ENCODE measurements at regions not wholly inside any gene's neighbourhood (a gene's known extent, or its start where the extent isn't known, plus 50 kb on each side); places are given as distances from the start of the nearest gene placed in this dataset.

GRCh38 chr3:144426366-144426765 lies 454.7 kb downstream of the DIPK2A start:
- no peak overlapping the region for H3K4me3 Mint-ChIP-seq
- no peaks in the 10 kb centered on the region for H3K27me3 Mint-ChIP-seq (ENCODE audit: insufficient read depth)
- no peak overlapping the region for H3K27ac ChIP-seq (ENCODE audit: low read depth, low read length)
- no peaks in the 10 kb centered on the region for H3K9me3 ChIP-seq (ENCODE audit: control insufficient read depth, low read length)
- H3K9ac ChIP-seq (ENCODE audit: extremely low read depth, low read length, poor library complexity, severe bottlenecking): no peak overlapping the region
- DNase-seq: no peak
- TF ChIP-seq, protein P1, sequence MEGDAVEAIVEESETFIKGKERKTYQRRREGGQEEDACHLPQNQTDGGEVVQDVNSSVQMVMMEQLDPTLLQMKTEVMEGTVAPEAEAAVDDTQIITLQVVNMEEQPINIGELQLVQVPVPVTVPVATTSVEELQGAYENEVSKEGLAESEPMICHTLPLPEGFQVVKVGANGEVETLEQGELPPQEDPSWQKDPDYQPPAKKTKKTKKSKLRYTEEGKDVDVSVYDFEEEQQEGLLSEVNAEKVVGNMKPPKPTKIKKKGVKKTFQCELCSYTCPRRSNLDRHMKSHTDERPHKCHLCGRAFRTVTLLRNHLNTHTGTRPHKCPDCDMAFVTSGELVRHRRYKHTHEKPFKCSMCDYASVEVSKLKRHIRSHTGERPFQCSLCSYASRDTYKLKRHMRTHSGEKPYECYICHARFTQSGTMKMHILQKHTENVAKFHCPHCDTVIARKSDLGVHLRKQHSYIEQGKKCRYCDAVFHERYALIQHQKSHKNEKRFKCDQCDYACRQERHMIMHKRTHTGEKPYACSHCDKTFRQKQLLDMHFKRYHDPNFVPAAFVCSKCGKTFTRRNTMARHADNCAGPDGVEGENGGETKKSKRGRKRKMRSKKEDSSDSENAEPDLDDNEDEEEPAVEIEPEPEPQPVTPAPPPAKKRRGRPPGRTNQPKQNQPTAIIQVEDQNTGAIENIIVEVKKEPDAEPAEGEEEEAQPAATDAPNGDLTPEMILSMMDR (conservative IDR thresholded peaks at IDR 0.05): no peak
- H3K4me3 ChIP-seq (ENCODE audit: low read length): no peak overlapping the region
- H3K4me1 Mint-ChIP-seq: no peaks in the 10 kb centered on the region
- H3K9me3 Mint-ChIP-seq: no peaks in the 10 kb centered on the region
- H3K27ac Mint-ChIP-seq: no peak overlapping the region
- H3K27me3 ChIP-seq (ENCODE audit: control insufficient read depth, insufficient read depth, low read length, poor library complexity, severe bottlenecking): no peaks in the 10 kb centered on the region
- H3K36me3 ChIP-seq (ENCODE audit: control insufficient read depth, insufficient read depth, low read length): no peaks in the 10 kb centered on the region
- H3K4me1 ChIP-seq (ENCODE audit: control insufficient read depth, insufficient read depth, low read length): no peaks in the 10 kb centered on the region
- H3K36me3 Mint-ChIP-seq (ENCODE audit: low read depth): no peaks in the 10 kb centered on the region

- no peaks in the 10 kb centered on the region for H3K4me1 Mint-ChIP-seq
- H3K27ac Mint-ChIP-seq: no peak overlapping the region
- no peaks in the 10 kb centered on the region for H3K9me3 ChIP-seq (ENCODE audit: control insufficient read depth, low read length)
These were observed 455.3 kb downstream of the DIPK2A start for GRCh38 chr3:144426967-144427366.

GRCh38 chr3:144429719-144430121 lies 458.1 kb downstream of the DIPK2A start:
- DNase-seq: no peak
- H3K9ac ChIP-seq (ENCODE audit: extremely low read depth, low read length, poor library complexity, severe bottlenecking): no peak overlapping the region

More at GRCh38 chr3:144426967-144427366, 455.3 kb downstream of the DIPK2A start:
- Mint-ChIP-seq H3K36me3 (ENCODE audit: low read depth) (no peaks in the 10 kb centered on the region), H3K27me3 (ENCODE audit: insufficient read depth) (no peaks in the 10 kb centered on the region), H3K9me3 (no peaks in the 10 kb centered on the region), H3K4me3 (no peak overlapping the region)
- no peaks in the 10 kb centered on the region for H3K4me1 ChIP-seq (ENCODE audit: control insufficient read depth, insufficient read depth, low read length)
- WGBS, 2 experiments (ENCODE audit: insufficient coverage in 1 of 2, insufficient read length in 1 of 2): 97 to 98% methylated on average over 4 of the region's 4 CpGs
- no peaks in the 10 kb centered on the region for H3K36me3 ChIP-seq (ENCODE audit: control insufficient read depth, insufficient read depth, low read length)
- DNase-seq: no peak
- H3K4me3 ChIP-seq (ENCODE audit: low read length): no peak overlapping the region
- no peak overlapping the region for H3K9ac ChIP-seq (ENCODE audit: extremely low read depth, low read length, poor library complexity, severe bottlenecking)
- TF ChIP-seq, protein P1 (conservative IDR thresholded peaks at IDR 0.05): no peak
- no peak overlapping the region for H3K27ac ChIP-seq (ENCODE audit: low read depth, low read length)
- no peaks in the 10 kb centered on the region for H3K27me3 ChIP-seq (ENCODE audit: control insufficient read depth, insufficient read depth, low read length, poor library complexity, severe bottlenecking)

More at GRCh38 chr3:144429719-144430121, 458.1 kb downstream of the DIPK2A start:
- no peaks in the 10 kb centered on the region for H3K27me3 Mint-ChIP-seq (ENCODE audit: insufficient read depth)
- no peaks in the 10 kb centered on the region for H3K4me1 Mint-ChIP-seq
- no peak overlapping the region for H3K27ac Mint-ChIP-seq
- 0 to 45% methylated on average over 1 to 2 of the region's 3 CpGs for WGBS, 2 experiments (ENCODE audit: insufficient coverage in 1 of 2, insufficient read length in 1 of 2)
- Histone ChIP-seq H3K9me3 (ENCODE audit: control insufficient read depth, low read length) (no peaks in the 10 kb centered on the region), H3K27me3 (ENCODE audit: control insufficient read depth, insufficient read depth, low read length, poor library complexity, severe bottlenecking) (no peaks in the 10 kb centered on the region), H3K36me3 (ENCODE audit: control insufficient read depth, insufficient read depth, low read length) (no peaks in the 10 kb centered on the region), H3K4me1 (ENCODE audit: control insufficient read depth, insufficient read depth, low read length) (no peaks in the 10 kb centered on the region), H3K27ac (ENCODE audit: low read depth, low read length) (no peak overlapping the region), H3K4me3 (ENCODE audit: low read length) (no peak overlapping the region)
- H3K36me3 Mint-ChIP-seq (ENCODE audit: low read depth): no peaks in the 10 kb centered on the region
- H3K4me3 Mint-ChIP-seq: no peak overlapping the region
- TF ChIP-seq, protein P1 (conservative IDR thresholded peaks at IDR 0.05): no peak
- H3K9me3 Mint-ChIP-seq: peaks cover 1% of the 10 kb centered on the region
